PFSK-1 (cell line): ENCODE measurements at regions not wholly inside any gene's neighbourhood (a gene's known extent, or its start where the extent isn't known, plus 50 kb on each side); places are given as distances from the start of the nearest gene placed in this dataset.

ENCODE experiments used
- POLR2AphosphoS5 ChIP-seq: IDR thresholded peaks from 2 replicates; pipeline ENCODE4 v1.6.1; 2012; ENCODE audit warnings: low read depth, mild to moderate bottlenecking, control low read depth, low read length, moderate library complexity
- TF ChIP-seq, protein P1 (sequence below), 2 experiments: IDR thresholded peaks; 2 replicates each; pipeline versions ENCODE4 v1.6.1 to v1.8.0; 2011 to 2012; ENCODE audit warnings: low read depth in 2 of 2, low read length in 2 of 2, control low read depth in 1 of 2, inconsistent platforms in 1 of 2, mild to moderate bottlenecking in 1 of 2, moderate library complexity in 1 of 2; ENCODE audit not compliant: insufficient read depth in 1 of 2

DNA sequence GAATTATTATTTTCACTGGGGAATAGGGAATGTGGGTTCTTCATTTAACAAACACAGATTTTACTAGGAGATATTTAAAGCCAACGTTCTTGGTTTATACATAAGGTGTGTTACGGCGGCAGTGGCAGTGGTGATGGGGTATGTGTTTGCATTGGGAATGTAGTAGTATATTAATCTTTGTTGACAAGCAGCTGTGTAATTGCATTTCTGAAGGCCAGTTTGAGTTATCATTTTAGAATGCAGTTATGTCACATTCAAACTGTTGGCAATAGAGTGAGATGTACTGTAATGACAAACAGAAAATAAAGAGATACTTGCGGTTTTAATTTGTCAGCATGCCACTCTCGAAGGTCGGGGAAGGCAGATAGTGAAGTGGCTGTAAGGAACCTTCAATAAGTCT lies 628.6 kb upstream of the POM121L12 start:
- TF ChIP-seq POLR2AphosphoS5, result no peak
- TF ChIP-seq, protein P1, sequence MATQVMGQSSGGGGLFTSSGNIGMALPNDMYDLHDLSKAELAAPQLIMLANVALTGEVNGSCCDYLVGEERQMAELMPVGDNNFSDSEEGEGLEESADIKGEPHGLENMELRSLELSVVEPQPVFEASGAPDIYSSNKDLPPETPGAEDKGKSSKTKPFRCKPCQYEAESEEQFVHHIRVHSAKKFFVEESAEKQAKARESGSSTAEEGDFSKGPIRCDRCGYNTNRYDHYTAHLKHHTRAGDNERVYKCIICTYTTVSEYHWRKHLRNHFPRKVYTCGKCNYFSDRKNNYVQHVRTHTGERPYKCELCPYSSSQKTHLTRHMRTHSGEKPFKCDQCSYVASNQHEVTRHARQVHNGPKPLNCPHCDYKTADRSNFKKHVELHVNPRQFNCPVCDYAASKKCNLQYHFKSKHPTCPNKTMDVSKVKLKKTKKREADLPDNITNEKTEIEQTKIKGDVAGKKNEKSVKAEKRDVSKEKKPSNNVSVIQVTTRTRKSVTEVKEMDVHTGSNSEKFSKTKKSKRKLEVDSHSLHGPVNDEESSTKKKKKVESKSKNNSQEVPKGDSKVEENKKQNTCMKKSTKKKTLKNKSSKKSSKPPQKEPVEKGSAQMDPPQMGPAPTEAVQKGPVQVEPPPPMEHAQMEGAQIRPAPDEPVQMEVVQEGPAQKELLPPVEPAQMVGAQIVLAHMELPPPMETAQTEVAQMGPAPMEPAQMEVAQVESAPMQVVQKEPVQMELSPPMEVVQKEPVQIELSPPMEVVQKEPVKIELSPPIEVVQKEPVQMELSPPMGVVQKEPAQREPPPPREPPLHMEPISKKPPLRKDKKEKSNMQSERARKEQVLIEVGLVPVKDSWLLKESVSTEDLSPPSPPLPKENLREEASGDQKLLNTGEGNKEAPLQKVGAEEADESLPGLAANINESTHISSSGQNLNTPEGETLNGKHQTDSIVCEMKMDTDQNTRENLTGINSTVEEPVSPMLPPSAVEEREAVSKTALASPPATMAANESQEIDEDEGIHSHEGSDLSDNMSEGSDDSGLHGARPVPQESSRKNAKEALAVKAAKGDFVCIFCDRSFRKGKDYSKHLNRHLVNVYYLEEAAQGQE (IDR thresholded peaks at IDR 0.05; ENCODE audit: insufficient read depth in 1 of 2, low read depth in 2 of 2, low read length in 2 of 2), result no peak
